HepG2 (cell line): ENCODE measurements at regions not wholly inside any gene's neighbourhood (a gene's known extent, or its start where the extent isn't known, plus 50 kb on each side); places are given as distances from the start of the nearest gene placed in this dataset.
"Not testable (repeated sequence)": the region's sequence is repeated elsewhere in the genome, so short reads cannot be mapped to it uniquely, and the experiment has no call there.

Experiments
- EZH2 ChIP-seq: conservative IDR thresholded peaks from 2 replicates; pipeline ENCODE4 v1.6.1; 2012; ENCODE audit warnings: mild to moderate bottlenecking, low read depth, low read length, moderate library complexity
- MAFK ChIP-seq, 2 experiments: IDR thresholded peaks in 1 of 2; conservative IDR thresholded peaks in 1 of 2; 2 replicates each; pipeline ENCODE4 v1.6.1; 2011; ENCODE audit warnings: improper control_type of control experiment in 2 of 2, low read length in 2 of 2
- NFATC3 ChIP-seq: sonication (generic); formaldehyde crosslinking; IDR thresholded peaks from 2 replicates; pipeline ENCODE4 v1.5.1; 2020; ENCODE audit warnings: mild to moderate bottlenecking, missing genetic modification reagents
- NFE2L2 ChIP-seq: fragments of 150-350 bp; IDR thresholded peaks from 2 replicates; pipeline ENCODE4 v1.6.1; 2014; ENCODE audit warnings: low read length
- ZKSCAN8 ChIP-seq: IDR thresholded peaks from 2 replicates; pipeline ENCODE4 v1.6.1; 2016; ENCODE audit warnings: borderline replicate concordance, missing genetic modification reagents, missing compliant biosample characterization
- TF ChIP-seq, protein P1 (sequence below): IDR thresholded peaks from 2 replicates; pipeline ENCODE4 v1.6.1; 2012; ENCODE audit warnings: low read length, improper control_type of control experiment
- TF ChIP-seq, protein P2 (sequence below): sonication (generic); formaldehyde crosslinking; IDR thresholded peaks from 2 replicates; pipeline ENCODE4 v1.5.0; 2020; ENCODE audit warnings: mild to moderate bottlenecking, missing genetic modification reagents, moderate library complexity
- TF ChIP-seq, protein P3 (sequence below): sonication (generic); formaldehyde crosslinking; IDR thresholded peaks from 2 replicates; pipeline ENCODE4 v1.4.0; 2020; ENCODE audit warnings: mild to moderate bottlenecking, missing genetic modification reagents

DNA sequence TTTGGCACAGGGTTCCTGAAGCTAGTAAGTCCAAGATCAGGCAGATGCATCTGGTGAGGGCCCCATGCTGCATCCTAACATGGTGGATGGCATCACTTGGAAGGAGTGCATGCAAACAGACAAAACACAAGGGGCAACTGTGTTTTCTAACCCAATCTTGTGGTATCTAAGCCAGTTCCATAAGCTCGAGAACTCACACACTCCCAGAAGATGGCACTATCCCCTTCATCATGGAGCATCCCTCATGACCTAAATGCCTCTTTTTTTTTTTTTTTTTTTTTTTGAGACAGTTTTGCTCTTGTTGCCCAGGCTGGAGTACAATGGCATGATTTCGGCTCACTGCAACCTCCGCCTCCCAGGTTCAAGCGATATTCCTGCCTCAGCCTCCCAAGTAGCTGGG, 1763.5 kb downstream of the SLITRK5 start:
- TF ChIP-seq, protein P1, sequence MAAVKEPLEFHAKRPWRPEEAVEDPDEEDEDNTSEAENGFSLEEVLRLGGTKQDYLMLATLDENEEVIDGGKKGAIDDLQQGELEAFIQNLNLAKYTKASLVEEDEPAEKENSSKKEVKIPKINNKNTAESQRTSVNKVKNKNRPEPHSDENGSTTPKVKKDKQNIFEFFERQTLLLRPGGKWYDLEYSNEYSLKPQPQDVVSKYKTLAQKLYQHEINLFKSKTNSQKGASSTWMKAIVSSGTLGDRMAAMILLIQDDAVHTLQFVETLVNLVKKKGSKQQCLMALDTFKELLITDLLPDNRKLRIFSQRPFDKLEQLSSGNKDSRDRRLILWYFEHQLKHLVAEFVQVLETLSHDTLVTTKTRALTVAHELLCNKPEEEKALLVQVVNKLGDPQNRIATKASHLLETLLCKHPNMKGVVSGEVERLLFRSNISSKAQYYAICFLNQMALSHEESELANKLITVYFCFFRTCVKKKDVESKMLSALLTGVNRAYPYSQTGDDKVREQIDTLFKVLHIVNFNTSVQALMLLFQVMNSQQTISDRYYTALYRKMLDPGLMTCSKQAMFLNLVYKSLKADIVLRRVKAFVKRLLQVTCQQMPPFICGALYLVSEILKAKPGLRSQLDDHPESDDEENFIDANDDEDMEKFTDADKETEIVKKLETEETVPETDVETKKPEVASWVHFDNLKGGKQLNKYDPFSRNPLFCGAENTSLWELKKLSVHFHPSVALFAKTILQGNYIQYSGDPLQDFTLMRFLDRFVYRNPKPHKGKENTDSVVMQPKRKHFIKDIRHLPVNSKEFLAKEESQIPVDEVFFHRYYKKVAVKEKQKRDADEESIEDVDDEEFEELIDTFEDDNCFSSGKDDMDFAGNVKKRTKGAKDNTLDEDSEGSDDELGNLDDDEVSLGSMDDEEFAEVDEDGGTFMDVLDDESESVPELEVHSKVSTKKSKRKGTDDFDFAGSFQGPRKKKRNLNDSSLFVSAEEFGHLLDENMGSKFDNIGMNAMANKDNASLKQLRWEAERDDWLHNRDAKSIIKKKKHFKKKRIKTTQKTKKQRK: not testable (repeated sequence)
- TF ChIP-seq, protein P2, sequence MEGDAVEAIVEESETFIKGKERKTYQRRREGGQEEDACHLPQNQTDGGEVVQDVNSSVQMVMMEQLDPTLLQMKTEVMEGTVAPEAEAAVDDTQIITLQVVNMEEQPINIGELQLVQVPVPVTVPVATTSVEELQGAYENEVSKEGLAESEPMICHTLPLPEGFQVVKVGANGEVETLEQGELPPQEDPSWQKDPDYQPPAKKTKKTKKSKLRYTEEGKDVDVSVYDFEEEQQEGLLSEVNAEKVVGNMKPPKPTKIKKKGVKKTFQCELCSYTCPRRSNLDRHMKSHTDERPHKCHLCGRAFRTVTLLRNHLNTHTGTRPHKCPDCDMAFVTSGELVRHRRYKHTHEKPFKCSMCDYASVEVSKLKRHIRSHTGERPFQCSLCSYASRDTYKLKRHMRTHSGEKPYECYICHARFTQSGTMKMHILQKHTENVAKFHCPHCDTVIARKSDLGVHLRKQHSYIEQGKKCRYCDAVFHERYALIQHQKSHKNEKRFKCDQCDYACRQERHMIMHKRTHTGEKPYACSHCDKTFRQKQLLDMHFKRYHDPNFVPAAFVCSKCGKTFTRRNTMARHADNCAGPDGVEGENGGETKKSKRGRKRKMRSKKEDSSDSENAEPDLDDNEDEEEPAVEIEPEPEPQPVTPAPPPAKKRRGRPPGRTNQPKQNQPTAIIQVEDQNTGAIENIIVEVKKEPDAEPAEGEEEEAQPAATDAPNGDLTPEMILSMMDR: not testable (repeated sequence)
- not testable (repeated sequence) for TF ChIP-seq NFATC3 (CRISPR knock-in tag); NFE2L2; EZH2; MAFK (conservative IDR thresholded peaks at IDR 0.05 in 1 of 2, IDR thresholded peaks at IDR 0.05 in 1 of 2; ENCODE audit: low read length in 2 of 2); ZKSCAN8 (CRISPR knock-in tag)
- TF ChIP-seq, protein P3, sequence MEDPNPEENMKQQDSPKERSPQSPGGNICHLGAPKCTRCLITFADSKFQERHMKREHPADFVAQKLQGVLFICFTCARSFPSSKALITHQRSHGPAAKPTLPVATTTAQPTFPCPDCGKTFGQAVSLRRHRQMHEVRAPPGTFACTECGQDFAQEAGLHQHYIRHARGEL (CRISPR knock-in tag): not testable (repeated sequence)
